Calu3 (cell line): ENCODE measurements at regions not wholly inside any gene's neighbourhood (a gene's known extent, or its start where the extent isn't known, plus 50 kb on each side); places are given as distances from the start of the nearest gene placed in this dataset.

Experiments
- BruUV-seq: library from RNA; stranded (reverse); fragments of 400-500 nt; replicated peaks from 2 replicates; lab custom pipeline; 2021; lab: Mats Ljungman, UMichigan
- CTCF ChIA-PET: fragments of 300-600 bp; sonication (Branson Sonifier 250); formaldehyde crosslinking; loops from one replicate; lab custom pipeline; 2022; ENCODE audit warnings: antibody characterized with exemption; lab: Charles Lee
- DNase-seq: peaks from one replicate; pipeline ENCODE4 v3.0.0; 2022
- H3K27ac Mint-ChIP-seq: one replicate; pipeline ENCODE4 v1.8.0; 2022; ENCODE audit warnings: mixed read lengths; ENCODE audit not compliant: unreplicated experiment
- H3K27me3 Mint-ChIP-seq: one replicate; pipeline ENCODE4 v1.8.0; 2022; ENCODE audit warnings: mixed read lengths; ENCODE audit not compliant: unreplicated experiment
- H3K36me3 Mint-ChIP-seq: one replicate; pipeline ENCODE4 v1.8.0; 2022; ENCODE audit warnings: mild to moderate bottlenecking, moderate library complexity, mixed read lengths; ENCODE audit not compliant: insufficient read depth, unreplicated experiment
- H3K4me1 Mint-ChIP-seq: one replicate; pipeline ENCODE4 v1.8.0; 2022; ENCODE audit warnings: mild to moderate bottlenecking, low read depth, mixed read lengths; ENCODE audit not compliant: unreplicated experiment
- H3K4me3 Mint-ChIP-seq: one replicate; pipeline ENCODE4 v1.8.0; 2022; ENCODE audit warnings: mild to moderate bottlenecking, low read depth, moderate library complexity, mixed read lengths; ENCODE audit not compliant: unreplicated experiment
- H3K9me3 Mint-ChIP-seq: one replicate; pipeline ENCODE4 v1.8.0; 2022; ENCODE audit warnings: low read depth, mixed read lengths; ENCODE audit not compliant: unreplicated experiment
- CTCF ChIP-seq: fragments of 200-600 bp; IDR thresholded peaks from one replicate; pipeline ENCODE4 v1.8.0; 2022; ENCODE audit warnings: antibody characterized with exemption; ENCODE audit not compliant: unreplicated experiment
- intact Hi-C: fragments of 100-400 bp; cut with micrococcal nuclease; formaldehyde crosslinking; loops from one replicate; pipeline ENCODE4 v1.10.0; 2022; ENCODE audit not compliant: unreplicated experiment

- Mint-ChIP-seq H3K36me3 (no peaks in the 10 kb centered on the region), H3K4me3 (no peak overlapping the region), H3K9me3 (peaks cover 5% of the 10 kb centered on the region), H3K4me1 (no peaks in the 10 kb centered on the region), H3K27ac (no peak overlapping the region), H3K27me3 (no peaks in the 10 kb centered on the region)
- no peak for DNase-seq
- intact Hi-C loops: no loop called here
- BruUV-seq: no TSS peak
- CTCF ChIA-PET: no interaction called here
- no peak for TF ChIP-seq CTCF
These were observed 85.3 kb downstream of the C1D start for GRCh38 chr2:67977464-67977863.

GRCh38 chr2:67982956-67983355 is 79.8 kb downstream of the C1D start:
- CTCF ChIA-PET: no interaction called here
- no peak for TF ChIP-seq CTCF
- H3K4me1 Mint-ChIP-seq: no peaks in the 10 kb centered on the region
- BruUV-seq: no TSS peak
- no peak overlapping the region for H3K27ac Mint-ChIP-seq
- peaks cover 13% of the 10 kb centered on the region for H3K27me3 Mint-ChIP-seq
- H3K9me3 Mint-ChIP-seq: peaks cover 5% of the 10 kb centered on the region
- intact Hi-C loops: no loop called here
- H3K4me3 Mint-ChIP-seq: no peak overlapping the region
- H3K36me3 Mint-ChIP-seq: no peaks in the 10 kb centered on the region
- no peak for DNase-seq

- Mint-ChIP-seq H3K4me1 (no peaks in the 10 kb centered on the region), H3K27ac (no peak overlapping the region), H3K4me3 (no peak overlapping the region), H3K36me3 (no peaks in the 10 kb centered on the region), H3K27me3 (peaks cover 19% of the 10 kb centered on the region), H3K9me3 (peaks cover 5% of the 10 kb centered on the region)
- TF ChIP-seq CTCF: no peak
- CTCF ChIA-PET: no interaction called here
- no peak for DNase-seq
- BruUV-seq: no TSS peak
- intact Hi-C loops: no loop called here
These were observed 78.2 kb downstream of the C1D start for GRCh38 chr2:67984600-67984999.

GRCh38 chr2:67985586-67985985 is 77.2 kb downstream of the C1D start:
- Mint-ChIP-seq H3K27ac (no peak overlapping the region), H3K27me3 (peaks cover 29% of the 10 kb centered on the region), H3K9me3 (peaks cover 5% of the 10 kb centered on the region), H3K36me3 (no peaks in the 10 kb centered on the region), H3K4me3 (no peak overlapping the region), H3K4me1 (no peaks in the 10 kb centered on the region)
- intact Hi-C loops: no loop called here
- no TSS peak for BruUV-seq
- CTCF ChIA-PET: no interaction called here
- no peak for TF ChIP-seq CTCF
- DNase-seq: no peak
